ENCODE measurements at regions not wholly inside any gene's neighbourhood (a gene's known extent, or its start where the extent isn't known, plus 50 kb on each side); places are given as distances from the start of the nearest gene placed in this dataset.

GRCh38 chr13:62502588-62502987 is 1086.9 kb upstream of the PCDH20 start:
- no peaks in the 10 kb centered on the region for H3K4me1 ChIP-seq (ENCODE audit: control insufficient read depth in 1 of 2, insufficient read depth in 2 of 2, low read length in 2 of 2)
- no peak overlapping the region for H2AFZ ChIP-seq (ENCODE audit: low read depth, low read length, poor library complexity, severe bottlenecking)
- no peak overlapping the region for H3K4me2 ChIP-seq (ENCODE audit: low read length)
- no peaks in the 10 kb centered on the region for H3K36me3 ChIP-seq (ENCODE audit: control insufficient read depth in 1 of 2, insufficient read depth in 2 of 2, low read length in 2 of 2)
- DNase-seq (ENCODE audit: low read depth, low spot score) (no peak), ATAC-seq (no peak)
- H3K9ac ChIP-seq (ENCODE audit: low read length): no peak overlapping the region
- H3K79me2 ChIP-seq (ENCODE audit: insufficient read depth, low read length): no peaks in the 10 kb centered on the region
- RAD21 ChIA-PET (ENCODE audit: low non-redundant PET in 1 of 2, low total read pairs in 2 of 2, uncharacterized antibody in 2 of 2, unreplicated experiment in 2 of 2): no interaction called here
- POLR2A ChIA-PET: no interaction called here
- H3K4me3 ChIP-seq (replicated peaks in 1 of 2; ENCODE audit: low read depth in 1 of 2, low read length in 2 of 2): no peak overlapping the region
- CTCF ChIA-PET: interaction anchor here (1.0 kb wide), 1 partner anchor 10 kb away, joined by 3 read pairs; no protein-coding TSS in a partner anchor
- no TSS peak for BruUV-seq (replicated peaks)
- intact Hi-C loops (cut with micrococcal nuclease): no loop called here
- H3K9me2 ChIP-seq (ENCODE audit: insufficient read depth): peaks cover 4% of the 10 kb centered on the region; the same call in 1 of the 2 replicates
- H3K27ac ChIP-seq (ENCODE audit: low read depth, low read length): no peak overlapping the region
- TF ChIP-seq YY1 (IDR thresholded peaks at IDR 0.05; ENCODE audit: extremely low read depth, insufficient replicate concordance, low read depth, low read length) (no peak), ZFX (IDR thresholded peaks at IDR 0.05) (no peak), SIN3A (IDR thresholded peaks at IDR 0.05; ENCODE audit: low read depth) (no peak), EZH2 (IDR thresholded peaks at IDR 0.05) (no peak), TCF7L2 (IDR thresholded peaks at IDR 0.05; ENCODE audit: borderline replicate concordance, extremely low read depth, insufficient read depth, insufficient read length) (no peak), ZNF274 (IDR thresholded peaks at IDR 0.05; ENCODE audit: low read depth, low read length) (no peak), FOSL1 (IDR thresholded peaks at IDR 0.05; ENCODE audit: low read depth) (no peak), EZH2phosphoT487 (IDR thresholded peaks at IDR 0.05; ENCODE audit: borderline replicate concordance) (no peak), ELF1 (IDR thresholded peaks at IDR 0.05; ENCODE audit: borderline replicate concordance, low read depth) (no peak), POLR2A (IDR thresholded peaks at IDR 0.05; ENCODE audit: borderline replicate concordance, extremely low read depth, insufficient read depth, insufficient read length) (no peak), SP1 (IDR thresholded peaks at IDR 0.05; ENCODE audit: low read depth) (no peak)
- TF ChIP-seq, protein P1, sequence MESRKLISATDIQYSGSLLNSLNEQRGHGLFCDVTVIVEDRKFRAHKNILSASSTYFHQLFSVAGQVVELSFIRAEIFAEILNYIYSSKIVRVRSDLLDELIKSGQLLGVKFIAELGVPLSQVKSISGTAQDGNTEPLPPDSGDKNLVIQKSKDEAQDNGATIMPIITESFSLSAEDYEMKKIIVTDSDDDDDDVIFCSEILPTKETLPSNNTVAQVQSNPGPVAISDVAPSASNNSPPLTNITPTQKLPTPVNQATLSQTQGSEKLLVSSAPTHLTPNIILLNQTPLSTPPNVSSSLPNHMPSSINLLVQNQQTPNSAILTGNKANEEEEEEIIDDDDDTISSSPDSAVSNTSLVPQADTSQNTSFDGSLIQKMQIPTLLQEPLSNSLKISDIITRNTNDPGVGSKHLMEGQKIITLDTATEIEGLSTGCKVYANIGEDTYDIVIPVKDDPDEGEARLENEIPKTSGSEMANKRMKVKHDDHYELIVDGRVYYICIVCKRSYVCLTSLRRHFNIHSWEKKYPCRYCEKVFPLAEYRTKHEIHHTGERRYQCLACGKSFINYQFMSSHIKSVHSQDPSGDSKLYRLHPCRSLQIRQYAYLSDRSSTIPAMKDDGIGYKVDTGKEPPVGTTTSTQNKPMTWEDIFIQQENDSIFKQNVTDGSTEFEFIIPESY (IDR thresholded peaks at IDR 0.05; ENCODE audit: extremely low read depth, insufficient replicate concordance, low read length): no peak
- TF ChIP-seq, protein P2, sequence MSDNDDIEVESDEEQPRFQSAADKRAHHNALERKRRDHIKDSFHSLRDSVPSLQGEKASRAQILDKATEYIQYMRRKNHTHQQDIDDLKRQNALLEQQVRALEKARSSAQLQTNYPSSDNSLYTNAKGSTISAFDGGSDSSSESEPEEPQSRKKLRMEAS (IDR thresholded peaks at IDR 0.05): no peak
- no peaks in the 10 kb centered on the region for H3K9me3 ChIP-seq (ENCODE audit: control insufficient read depth in 1 of 2, insufficient read depth in 1 of 2, low read depth in 1 of 2, low read length in 2 of 2)
- H4K20me1 ChIP-seq (ENCODE audit: insufficient read depth): no peaks in the 10 kb centered on the region
- H3K27me3 ChIP-seq (ENCODE audit: insufficient read depth, low read length): no peaks in the 10 kb centered on the region

Measured in HCT116 (cell line).